Trophoblast cell (in vitro differentiated cells and primary cell): ENCODE measurements at regions not wholly inside any gene's neighbourhood (a gene's known extent, or its start where the extent isn't known, plus 50 kb on each side); places are given as distances from the start of the nearest gene placed in this dataset.

ENCODE experiments used
- DNase-seq, 2 donors: peaks; one replicate each; pipeline ENCODE4 v3.0.0-alpha.2; 2016
- H2AFZ ChIP-seq: 2 replicates; pipeline ENCODE4 v1.6.1; 2013; ENCODE audit warnings: low read length, moderate library complexity, mild to moderate bottlenecking; ENCODE audit not compliant: insufficient read depth, poor library complexity
- H2AK5ac ChIP-seq: 2 replicates; pipeline ENCODE4 v1.6.1; 2013; ENCODE audit warnings: mild to moderate bottlenecking, low read length
- H2BK120ac ChIP-seq: 2 replicates; pipeline ENCODE4 v1.6.1; 2013; ENCODE audit warnings: low read length, mild to moderate bottlenecking, moderate library complexity; ENCODE audit not compliant: insufficient read depth, poor library complexity
- H2BK12ac ChIP-seq: 2 replicates; pipeline ENCODE4 v1.6.1; 2013; ENCODE audit warnings: mild to moderate bottlenecking, low read length, moderate library complexity
- H2BK5ac ChIP-seq: 2 replicates; pipeline ENCODE4 v1.6.1; 2013; ENCODE audit warnings: low read length, low read depth, moderate library complexity, mild to moderate bottlenecking; ENCODE audit not compliant: poor library complexity
- H3K14ac ChIP-seq: 2 replicates; pipeline ENCODE4 v1.6.1; 2013; ENCODE audit warnings: mild to moderate bottlenecking, low read length
- H3K18ac ChIP-seq: 2 replicates; pipeline ENCODE4 v1.6.1; 2013; ENCODE audit warnings: mild to moderate bottlenecking, low read length
- H3K23ac ChIP-seq: 2 replicates; pipeline ENCODE4 v1.6.1; 2013; ENCODE audit warnings: low read length
- H3K27ac ChIP-seq: 2 replicates; pipeline ENCODE4 v1.5.1; 2013; ENCODE audit warnings: low read depth, mild to moderate bottlenecking, inconsistent platforms, low read length, moderate library complexity
- H3K27me3 ChIP-seq: 2 replicates; pipeline ENCODE4 v1.6.1; 2013; ENCODE audit warnings: inconsistent platforms, mild to moderate bottlenecking, low read length, moderate library complexity; ENCODE audit not compliant: insufficient read depth
- H3K36me3 ChIP-seq, 2 experiments: 1 replicate in 1 of 2; 2 replicates in 1 of 2; pipeline ENCODE4 v1.6.1; 2013; ENCODE audit warnings: low read length in 2 of 2, mild to moderate bottlenecking in 2 of 2, moderate library complexity in 1 of 2; ENCODE audit not compliant: insufficient read depth in 2 of 2, control insufficient read depth in 1 of 2
- H3K4ac ChIP-seq: 2 replicates; pipeline ENCODE4 v1.6.1; 2013; ENCODE audit warnings: low read depth, mild to moderate bottlenecking, low read length, moderate library complexity
- H3K4me1 ChIP-seq, 2 experiments: 1 replicate in 1 of 2; 2 replicates in 1 of 2; pipeline ENCODE4 v1.6.1; 2013; ENCODE audit warnings: low read length in 2 of 2, mild to moderate bottlenecking in 2 of 2, moderate library complexity in 1 of 2; ENCODE audit not compliant: insufficient read depth in 2 of 2, control insufficient read depth in 1 of 2
- H3K4me2 ChIP-seq: 2 replicates; pipeline ENCODE4 v1.6.1; 2013; ENCODE audit warnings: inconsistent platforms, mild to moderate bottlenecking, low read length, moderate library complexity
- H3K4me3 ChIP-seq: 2 replicates; pipeline ENCODE4 v1.5.1; 2013; ENCODE audit warnings: mild to moderate bottlenecking, low read depth, low read length, inconsistent platforms
- H3K79me1 ChIP-seq: one replicate; pipeline ENCODE4 v1.6.1; 2013; ENCODE audit warnings: low read length
- H3K79me2 ChIP-seq: 2 replicates; pipeline ENCODE4 v1.6.1; 2013; ENCODE audit warnings: low read length, mild to moderate bottlenecking; ENCODE audit not compliant: control insufficient read depth, insufficient read depth, poor library complexity
- H3K9ac ChIP-seq: 2 replicates; pipeline ENCODE4 v1.6.1; 2013; ENCODE audit warnings: mild to moderate bottlenecking, low read length
- H3K9me3 ChIP-seq: 2 replicates; pipeline ENCODE4 v1.6.1; 2013; ENCODE audit warnings: low read depth, mild to moderate bottlenecking, control low read depth, inconsistent platforms, low read length; ENCODE audit not compliant: insufficient read depth
- H4K12ac ChIP-seq: 2 replicates; pipeline ENCODE4 v1.6.1; 2013; ENCODE audit warnings: low read depth, mild to moderate bottlenecking, low read length, moderate library complexity
- H4K8ac ChIP-seq: 2 replicates; pipeline ENCODE4 v1.6.1; 2013; ENCODE audit warnings: low read depth, mild to moderate bottlenecking, low read length, moderate library complexity
- H4K91ac ChIP-seq: one replicate; pipeline ENCODE4 v1.6.1; 2013; ENCODE audit warnings: low read depth, mild to moderate bottlenecking, low read length, moderate library complexity
- WGBS: extraction: QIAGEN DNeasy Blood & Tissue Kit; methylation state at CpG from one replicate; pipeline ENCODE4 v1.1.7; 2013; ENCODE audit warnings: missing lambda C conversion rate; ENCODE audit not compliant: insufficient read length, insufficient coverage; ENCODE audit errors: extremely low coverage; 5-methylcytosine and 5-hydroxymethylcytosine counted together

- Histone ChIP-seq H2AFZ (no peak overlapping the region), H3K18ac (no peak overlapping the region), H2BK5ac (no peak overlapping the region), H3K36me3 (no peaks in the 10 kb centered on the region), H4K91ac (no peak overlapping the region), H3K4ac (no peak overlapping the region), H2AK5ac (no peak overlapping the region), H3K27me3 (no peaks in the 10 kb centered on the region), H3K79me2 (no peaks in the 10 kb centered on the region), H3K23ac (no peak overlapping the region), H3K4me1 (no peaks in the 10 kb centered on the region), H3K4me2 (no peak overlapping the region), H3K14ac (no peak overlapping the region), H3K79me1 (no peaks in the 10 kb centered on the region), H2BK120ac (no peak overlapping the region), H2BK12ac (no peak overlapping the region), H4K12ac (no peak overlapping the region), H3K27ac (no peak overlapping the region), H3K9me3 (no peaks in the 10 kb centered on the region), H3K9ac (no peak overlapping the region), H4K8ac (no peak overlapping the region), H3K4me3 (no peak overlapping the region)
- WGBS: no CpG with 5 or more reads among the region's 2 CpGs
- DNase-seq: no peak
Measured at GRCh38 chr17:45680360-45680759, 103.8 kb upstream of the CRHR1 start.

GRCh38 chr17:45681706-45682105 is 102.4 kb upstream of the CRHR1 start:
- no peak overlapping the region for H3K23ac ChIP-seq
- H2AFZ ChIP-seq: no peak overlapping the region
- no peak overlapping the region for H3K4ac ChIP-seq
- H2BK5ac ChIP-seq: no peak overlapping the region
- WGBS: no CpG with 5 or more reads among the region's 9 CpGs
- no peaks in the 10 kb centered on the region for H3K79me1 ChIP-seq
- no peak overlapping the region for H3K4me3 ChIP-seq
- no peak overlapping the region for H4K12ac ChIP-seq
- H4K91ac ChIP-seq: no peak overlapping the region
- H3K79me2 ChIP-seq: no peaks in the 10 kb centered on the region
- no peak overlapping the region for H2AK5ac ChIP-seq
- H3K4me1 ChIP-seq: no peaks in the 10 kb centered on the region
- no peak overlapping the region for H2BK12ac ChIP-seq
- no peaks in the 10 kb centered on the region for H3K27me3 ChIP-seq
- no peak overlapping the region for H3K4me2 ChIP-seq
- H3K14ac ChIP-seq: no peak overlapping the region
- no peak overlapping the region for H4K8ac ChIP-seq
- no peak overlapping the region for H3K18ac ChIP-seq
- H3K27ac ChIP-seq: no peak overlapping the region
- no peak for DNase-seq
- no peaks in the 10 kb centered on the region for H3K9me3 ChIP-seq
- no peak overlapping the region for H2BK120ac ChIP-seq
- H3K9ac ChIP-seq: no peak overlapping the region
- H3K36me3 ChIP-seq: no peaks in the 10 kb centered on the region

- no peak overlapping the region for H3K4me2 ChIP-seq
- H3K4me1 ChIP-seq: no peaks in the 10 kb centered on the region
- no peak overlapping the region for H3K4me3 ChIP-seq
- H3K79me2 ChIP-seq: no peaks in the 10 kb centered on the region
- H3K4ac ChIP-seq: no peak overlapping the region
- no peak overlapping the region for H3K14ac ChIP-seq
- no peaks in the 10 kb centered on the region for H3K9me3 ChIP-seq
- H3K18ac ChIP-seq: no peak overlapping the region
- H4K12ac ChIP-seq: no peak overlapping the region
- H3K23ac ChIP-seq: no peak overlapping the region
- H4K8ac ChIP-seq: no peak overlapping the region
- no peak overlapping the region for H3K9ac ChIP-seq
- H2BK120ac ChIP-seq: no peak overlapping the region
- no peaks in the 10 kb centered on the region for H3K36me3 ChIP-seq
- H3K79me1 ChIP-seq: no peaks in the 10 kb centered on the region
- H2AK5ac ChIP-seq: no peak overlapping the region
- no peak for DNase-seq
- H2BK12ac ChIP-seq: no peak overlapping the region
- no peak overlapping the region for H2BK5ac ChIP-seq
- no peak overlapping the region for H3K27ac ChIP-seq
- no peaks in the 10 kb centered on the region for H3K27me3 ChIP-seq
- H2AFZ ChIP-seq: no peak overlapping the region
- no peak overlapping the region for H4K91ac ChIP-seq
- WGBS: no CpG with 5 or more reads among the region's 4 CpGs
Measured at GRCh38 chr17:45686250-45686649, 97.9 kb upstream of the CRHR1 start.

GRCh38 chr17:45687594-45687993 is 96.5 kb upstream of the CRHR1 start:
- no peak overlapping the region for H2BK12ac ChIP-seq
- no peak overlapping the region for H3K23ac ChIP-seq
- H3K79me1 ChIP-seq: no peaks in the 10 kb centered on the region
- no peaks in the 10 kb centered on the region for H3K4me1 ChIP-seq
- H3K36me3 ChIP-seq: no peaks in the 10 kb centered on the region
- H3K18ac ChIP-seq: no peak overlapping the region
- no peak overlapping the region for H3K4ac ChIP-seq
- H3K9me3 ChIP-seq: no peaks in the 10 kb centered on the region
- no peak overlapping the region for H2AK5ac ChIP-seq
- H4K12ac ChIP-seq: no peak overlapping the region
- H3K4me3 ChIP-seq: no peak overlapping the region
- no peaks in the 10 kb centered on the region for H3K79me2 ChIP-seq
- no peaks in the 10 kb centered on the region for H3K27me3 ChIP-seq
- no peak overlapping the region for H3K14ac ChIP-seq
- DNase-seq: no peak
- no peak overlapping the region for H3K27ac ChIP-seq
- H4K8ac ChIP-seq: no peak overlapping the region
- no peak overlapping the region for H3K4me2 ChIP-seq
- H2BK5ac ChIP-seq: no peak overlapping the region
- no peak overlapping the region for H2BK120ac ChIP-seq
- no peak overlapping the region for H3K9ac ChIP-seq
- no peak overlapping the region for H2AFZ ChIP-seq
- H4K91ac ChIP-seq: no peak overlapping the region
- no CpG with 5 or more reads among the region's 2 CpGs for WGBS
